Bronchial epithelial cell (primary cell): ENCODE measurements at regions not wholly inside any gene's neighbourhood (a gene's known extent, or its start where the extent isn't known, plus 50 kb on each side); places are given as distances from the start of the nearest gene placed in this dataset.

Experiments
- DNase-seq: peaks from one replicate; pipeline ENCODE4 v3.0.0-alpha.2; 2010; ENCODE audit warnings: low read depth
- FAIRE-seq: peaks from 2 replicates; lab custom pipeline; 2011; peaks lifted over from hg19 to GRCh38; lab: Jason Lieb, UNC
- H3K27me3 ChIP-seq: 2 replicates; pipeline ENCODE4 v1.5.1; 2011; ENCODE audit warnings: low read length; ENCODE audit not compliant: control insufficient read depth, insufficient read depth
- H3K36me3 ChIP-seq: 2 replicates; pipeline ENCODE4 v1.5.1; 2011; ENCODE audit warnings: low read length; ENCODE audit not compliant: control insufficient read depth, insufficient read depth
- H3K4me3 ChIP-seq: 2 replicates; pipeline ENCODE4 v1.5.1; 2011; ENCODE audit warnings: mild to moderate bottlenecking, low read depth, low read length, control low read depth
- TF ChIP-seq, protein P1 (sequence below): IDR thresholded peaks from 2 replicates; pipeline ENCODE4 v1.5.1; 2011; ENCODE audit warnings: mild to moderate bottlenecking, moderate library complexity, low read length, control low read depth, inconsistent platforms; ENCODE audit not compliant: insufficient read depth, severe bottlenecking

DNA sequence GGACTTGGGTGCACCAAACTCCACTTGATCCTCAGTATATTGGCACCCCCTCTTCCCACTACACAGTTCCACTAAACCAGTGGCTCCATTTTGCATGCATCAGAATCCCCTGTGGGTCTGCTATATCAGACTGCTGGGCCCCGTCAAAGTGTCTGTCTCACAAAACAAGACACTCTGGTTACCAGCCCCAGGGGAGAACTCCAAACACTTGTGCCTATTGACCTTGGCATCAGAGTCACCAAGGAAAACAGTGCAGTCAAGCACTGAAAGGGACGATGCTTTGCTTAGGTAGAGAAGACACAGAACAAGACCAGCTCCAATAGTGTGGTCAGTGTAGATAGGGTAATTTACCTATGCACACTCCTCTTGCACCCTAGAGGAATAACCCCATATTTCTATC, 205.8 kb upstream of the RAI14 start:
- DNase-seq (no peak), FAIRE-seq (no peak)
- no peaks in the 10 kb centered on the region for H3K36me3 ChIP-seq
- TF ChIP-seq, protein P1, sequence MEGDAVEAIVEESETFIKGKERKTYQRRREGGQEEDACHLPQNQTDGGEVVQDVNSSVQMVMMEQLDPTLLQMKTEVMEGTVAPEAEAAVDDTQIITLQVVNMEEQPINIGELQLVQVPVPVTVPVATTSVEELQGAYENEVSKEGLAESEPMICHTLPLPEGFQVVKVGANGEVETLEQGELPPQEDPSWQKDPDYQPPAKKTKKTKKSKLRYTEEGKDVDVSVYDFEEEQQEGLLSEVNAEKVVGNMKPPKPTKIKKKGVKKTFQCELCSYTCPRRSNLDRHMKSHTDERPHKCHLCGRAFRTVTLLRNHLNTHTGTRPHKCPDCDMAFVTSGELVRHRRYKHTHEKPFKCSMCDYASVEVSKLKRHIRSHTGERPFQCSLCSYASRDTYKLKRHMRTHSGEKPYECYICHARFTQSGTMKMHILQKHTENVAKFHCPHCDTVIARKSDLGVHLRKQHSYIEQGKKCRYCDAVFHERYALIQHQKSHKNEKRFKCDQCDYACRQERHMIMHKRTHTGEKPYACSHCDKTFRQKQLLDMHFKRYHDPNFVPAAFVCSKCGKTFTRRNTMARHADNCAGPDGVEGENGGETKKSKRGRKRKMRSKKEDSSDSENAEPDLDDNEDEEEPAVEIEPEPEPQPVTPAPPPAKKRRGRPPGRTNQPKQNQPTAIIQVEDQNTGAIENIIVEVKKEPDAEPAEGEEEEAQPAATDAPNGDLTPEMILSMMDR = no peak
- H3K4me3 ChIP-seq = no peak overlapping the region
- H3K27me3 ChIP-seq = no peaks in the 10 kb centered on the region

GRCh38 chr5:34452170-34452828, 203.8 kb upstream of the RAI14 start:
- DNase-seq (peak; percentile 44), FAIRE-seq (no peak)
- no peaks in the 10 kb centered on the region for H3K27me3 ChIP-seq
- H3K36me3 ChIP-seq = no peaks in the 10 kb centered on the region
- H3K4me3 ChIP-seq = no peak overlapping the region
- TF ChIP-seq, protein P1 = peak; percentile 72

GRCh38 chr5:34455098-34455497, 201.0 kb upstream of the RAI14 start:
- H3K27me3 ChIP-seq = no peaks in the 10 kb centered on the region
- TF ChIP-seq, protein P1 = no peak
- H3K4me3 ChIP-seq = no peak overlapping the region
- DNase-seq (no peak), FAIRE-seq (no peak)
- no peaks in the 10 kb centered on the region for H3K36me3 ChIP-seq

- FAIRE-seq = no peak
- TF ChIP-seq, protein P1 = no peak
- Histone ChIP-seq H3K27me3 (no peaks in the 10 kb centered on the region), H3K4me3 (no peak overlapping the region), H3K36me3 (no peaks in the 10 kb centered on the region)
- no peak for DNase-seq
These were observed 196.2 kb upstream of the RAI14 start for GRCh38 chr5:34459908-34460307.

- TF ChIP-seq, protein P1 = no peak
- H3K4me3 ChIP-seq = no peak overlapping the region
- no peak for DNase-seq
- no peaks in the 10 kb centered on the region for H3K27me3 ChIP-seq
- no peaks in the 10 kb centered on the region for H3K36me3 ChIP-seq
- FAIRE-seq = no peak
These were observed 195.6 kb upstream of the RAI14 start for GRCh38 chr5:34460496-34460895.

- Histone ChIP-seq H3K36me3 (no peaks in the 10 kb centered on the region), H3K4me3 (no peak overlapping the region), H3K27me3 (no peaks in the 10 kb centered on the region)
- DNase-seq (no peak), FAIRE-seq (no peak)
- TF ChIP-seq, protein P1 = no peak
These were observed 191.3 kb upstream of the RAI14 start for GRCh38 chr5:34464829-34465228.
